ENCODE measurements at regions not wholly inside any gene's neighbourhood (a gene's known extent, or its start where the extent isn't known, plus 50 kb on each side); places are given as distances from the start of the nearest gene placed in this dataset.
A peak's percentile ranks its signal among the peaks of the same experiment; 100 is the strongest.

DNA sequence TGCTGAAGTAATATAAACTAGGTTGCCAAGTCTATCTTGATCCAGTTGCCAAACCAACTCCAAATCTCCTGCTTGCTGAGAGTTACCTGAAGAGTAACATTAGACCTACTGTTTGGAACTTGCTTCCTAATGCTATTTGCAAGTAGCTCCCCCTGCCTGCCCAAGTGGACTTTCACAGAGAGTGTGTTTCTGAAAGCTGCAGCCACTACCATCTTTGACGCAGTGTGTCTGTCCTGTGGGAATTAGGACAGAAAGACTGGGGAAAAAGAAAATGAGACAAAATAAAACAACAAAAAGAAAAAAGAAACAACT lies 195.0 kb upstream of the HS3ST1 start:
- Histone ChIP-seq H3K27me3 (ENCODE audit: control insufficient read depth, insufficient read depth, low read length) (no peaks in the 10 kb centered on the region), H2AK9ac (replicated peaks; ENCODE audit: low read depth, low read length, poor library complexity) (no peak overlapping the region), H4K8ac (ENCODE audit: low read depth in 2 of 2, low read length in 2 of 2) (no peak overlapping the region), H3K27ac (ENCODE audit: insufficient read depth, low read length) (no peak overlapping the region), H3K23ac (ENCODE audit: low read depth, low read length) (no peak overlapping the region), H4K5ac (ENCODE audit: low read depth, low read length) (no peak overlapping the region), H3K4me3 (ENCODE audit: insufficient read depth, low read depth, low read length) (no peak overlapping the region), H3K4me1 (ENCODE audit: control insufficient read depth, insufficient read depth, low read length) (peaks cover 6% of the 10 kb centered on the region), H4K91ac (ENCODE audit: insufficient read depth, low read depth, low read length) (no peak overlapping the region), H3K4ac (ENCODE audit: low read depth, low read length) (no peak overlapping the region), H2BK20ac (ENCODE audit: low read depth, low read length) (no peak overlapping the region), H3K56ac (ENCODE audit: extremely low read depth, insufficient read depth, low read length) (no peak overlapping the region), H2BK120ac (ENCODE audit: low read depth, low read length) (no peak overlapping the region), H2BK15ac (ENCODE audit: low read depth, low read length) (no peak overlapping the region), H3K9me1 (ENCODE audit: insufficient read depth, low read length) (no peaks in the 10 kb centered on the region), H3K18ac (ENCODE audit: low read depth, low read length) (no peak overlapping the region), H2AK5ac (ENCODE audit: low read depth, low read length) (no peak overlapping the region), H3K14ac (replicated peaks; ENCODE audit: low read depth, low read length) (no peak overlapping the region), H3K79me1 (ENCODE audit: low read depth in 1 of 2, low read length in 2 of 2) (no peaks in the 10 kb centered on the region), H3K36me3 (ENCODE audit: control insufficient read depth, insufficient read depth, low read length) (no peaks in the 10 kb centered on the region), H3K9me3 (ENCODE audit: control insufficient read depth, insufficient read depth, low read length) (peaks cover 3% of the 10 kb centered on the region; the same call in 1 of the 2 replicates), H3K9ac (ENCODE audit: low read depth, low read length) (no peak overlapping the region), H4K20me1 (ENCODE audit: insufficient read depth, low read length) (no peaks in the 10 kb centered on the region), H2BK5ac (ENCODE audit: low read depth, low read length, poor library complexity, severe bottlenecking) (no peak overlapping the region), H2AFZ (replicated peaks; ENCODE audit: low read length, poor library complexity) (no peak overlapping the region), H3K4me2 (ENCODE audit: low read depth, low read length) (no peak overlapping the region)
- peak; percentile 27 for DNase-seq
- in situ Hi-C loops (cut with MboI; ENCODE audit: low sequenced_read_pairs) (no loop called here), dilution Hi-C loops (cut with HindIII; ENCODE audit: low sequenced_read_pairs, unreplicated experiment) (no loop called here), intact Hi-C loops (cut with micrococcal nuclease) (loop anchor here (10.0 kb wide), 1 partner anchor 1039 kb away; no protein-coding TSS in a partner anchor)
- ATAC-seq (ENCODE audit: low read depth): no peak
- BruUV-seq (replicated peaks): no TSS peak
- CTCF ChIA-PET: no interaction called here
- POLR2A ChIA-PET (ENCODE audit: unreplicated experiment): no interaction called here
- TF ChIP-seq, protein P1, sequence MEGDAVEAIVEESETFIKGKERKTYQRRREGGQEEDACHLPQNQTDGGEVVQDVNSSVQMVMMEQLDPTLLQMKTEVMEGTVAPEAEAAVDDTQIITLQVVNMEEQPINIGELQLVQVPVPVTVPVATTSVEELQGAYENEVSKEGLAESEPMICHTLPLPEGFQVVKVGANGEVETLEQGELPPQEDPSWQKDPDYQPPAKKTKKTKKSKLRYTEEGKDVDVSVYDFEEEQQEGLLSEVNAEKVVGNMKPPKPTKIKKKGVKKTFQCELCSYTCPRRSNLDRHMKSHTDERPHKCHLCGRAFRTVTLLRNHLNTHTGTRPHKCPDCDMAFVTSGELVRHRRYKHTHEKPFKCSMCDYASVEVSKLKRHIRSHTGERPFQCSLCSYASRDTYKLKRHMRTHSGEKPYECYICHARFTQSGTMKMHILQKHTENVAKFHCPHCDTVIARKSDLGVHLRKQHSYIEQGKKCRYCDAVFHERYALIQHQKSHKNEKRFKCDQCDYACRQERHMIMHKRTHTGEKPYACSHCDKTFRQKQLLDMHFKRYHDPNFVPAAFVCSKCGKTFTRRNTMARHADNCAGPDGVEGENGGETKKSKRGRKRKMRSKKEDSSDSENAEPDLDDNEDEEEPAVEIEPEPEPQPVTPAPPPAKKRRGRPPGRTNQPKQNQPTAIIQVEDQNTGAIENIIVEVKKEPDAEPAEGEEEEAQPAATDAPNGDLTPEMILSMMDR (conservative IDR thresholded peaks at IDR 0.05; ENCODE audit: low read depth, low read length): peak; percentile 28
- TF ChIP-seq RFX5 (IDR thresholded peaks at IDR 0.05; ENCODE audit: low read depth, low read length): no peak
- TF ChIP-seq MXI1 (IDR thresholded peaks at IDR 0.05; ENCODE audit: borderline replicate concordance, low read depth, low read length): no peak
- TF ChIP-seq SMC3 (IDR thresholded peaks at IDR 0.05; ENCODE audit: low read depth, low read length): no peak
- TF ChIP-seq NFE2L2 (IDR thresholded peaks at IDR 0.05; ENCODE audit: low read depth, low read length): no peak
- WGBS, 2 experiments (ENCODE audit: extremely low coverage in 2 of 2, insufficient read length in 1 of 2): no CpG with 5 or more reads among the region's 1 CpG
